GM18505 (cell line): ENCODE measurements at regions not wholly inside any gene's neighbourhood (a gene's known extent, or its start where the extent isn't known, plus 50 kb on each side); places are given as distances from the start of the nearest gene placed in this dataset.
"Not testable (repeated sequence)": the region's sequence is repeated elsewhere in the genome, so short reads cannot be mapped to it uniquely, and the experiment has no call there.

ENCODE experiments used
- ATAC-seq: cut with Tn5 transposase; IDR thresholded peaks from one replicate; pipeline ENCODE4 v1.9.1; 2021; ENCODE audit not compliant: unreplicated experiment
- POLR2A ChIP-seq: IDR thresholded peaks from 4 replicates; pipeline ENCODE4 v1.6.1; 2011; ENCODE audit warnings: borderline replicate concordance; ENCODE audit not compliant: insufficient read depth, insufficient read length; ENCODE audit errors: extremely low read depth

- ATAC-seq: no peak
- TF ChIP-seq POLR2A: no peak
These were observed 79.5 kb upstream of the GPR141 start for GRCh38 chr7:37604078-37604477.

- ATAC-seq: not testable (repeated sequence)
These were observed 66.2 kb upstream of the GPR141 start for GRCh38 chr7:37617406-37617805.

GRCh38 chr7:37633048-37633447 lies 50.5 kb upstream of the GPR141 start:
- no peak for ATAC-seq
- TF ChIP-seq POLR2A: no peak
